ENCODE measurements at regions not wholly inside any gene's neighbourhood (a gene's known extent, or its start where the extent isn't known, plus 50 kb on each side); places are given as distances from the start of the nearest gene placed in this dataset.

- no peak overlapping the region for H3K4me3 ChIP-seq (replicated peaks in 1 of 2; ENCODE audit: low read depth in 2 of 2, low read length in 2 of 2)
- DNase-seq (ENCODE audit: low read depth in 2 of 2): peak in 1 of 2 donors; percentile 34
- no peak for TF ChIP-seq CTCF (IDR thresholded peaks at IDR 0.05; ENCODE audit: low read depth, low read length)
Measured at GRCh38 chr7:81648716-81649115, 121.1 kb downstream of the HGF start.

GRCh38 chr7:81645435-81645834 lies 124.4 kb downstream of the HGF start:
- TF ChIP-seq CTCF (IDR thresholded peaks at IDR 0.05; ENCODE audit: low read depth, low read length): no peak
- H3K4me3 ChIP-seq (replicated peaks in 1 of 2; ENCODE audit: low read depth in 2 of 2, low read length in 2 of 2): no peak overlapping the region
- no peak for DNase-seq (ENCODE audit: low read depth in 2 of 2)

- H3K4me3 ChIP-seq (replicated peaks in 1 of 2; ENCODE audit: low read depth in 2 of 2, low read length in 2 of 2): no peak overlapping the region
- TF ChIP-seq CTCF (IDR thresholded peaks at IDR 0.05; ENCODE audit: low read depth, low read length): no peak
- DNase-seq (ENCODE audit: low read depth in 2 of 2): no peak
Measured at GRCh38 chr7:81641873-81642272, 128.0 kb downstream of the HGF start.

GRCh38 chr7:81638198-81638597 lies 131.6 kb downstream of the HGF start:
- no peak for TF ChIP-seq CTCF (IDR thresholded peaks at IDR 0.05; ENCODE audit: low read depth, low read length)
- no peak overlapping the region for H3K4me3 ChIP-seq (replicated peaks in 1 of 2; ENCODE audit: low read depth in 2 of 2, low read length in 2 of 2)
- DNase-seq (ENCODE audit: low read depth in 2 of 2): peak; percentile 89 to 95

GRCh38 chr7:81637534-81637933 lies 132.3 kb downstream of the HGF start:
- H3K4me3 ChIP-seq (replicated peaks in 1 of 2; ENCODE audit: low read depth in 2 of 2, low read length in 2 of 2): no peak overlapping the region
- no peak for DNase-seq (ENCODE audit: low read depth in 2 of 2)
- TF ChIP-seq CTCF (IDR thresholded peaks at IDR 0.05; ENCODE audit: low read depth, low read length): no peak

GRCh38 chr7:81632418-81632817 lies 137.4 kb downstream of the HGF start:
- peak in 1 of 2 donors; percentile 71 for DNase-seq (ENCODE audit: low read depth in 2 of 2)
- TF ChIP-seq CTCF (IDR thresholded peaks at IDR 0.05; ENCODE audit: low read depth, low read length): no peak

DNA sequence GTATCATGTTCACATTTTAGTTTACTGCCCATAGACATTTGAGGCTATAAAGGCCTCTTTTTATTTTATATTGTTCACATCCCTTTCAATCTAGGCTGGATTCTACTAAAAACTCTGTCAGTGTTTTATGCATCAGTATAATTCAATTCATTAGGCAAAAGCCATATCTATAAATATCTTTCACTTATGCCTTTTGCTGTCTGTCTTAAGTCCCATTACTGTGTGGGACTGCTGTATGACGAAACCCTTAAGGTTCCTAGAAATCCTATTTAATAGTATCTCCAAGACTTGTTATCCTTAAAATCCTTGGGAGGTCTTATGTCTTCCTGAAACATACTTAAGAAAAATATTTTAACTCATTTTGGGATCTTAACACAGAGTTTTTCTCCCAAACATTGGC lies 139.2 kb downstream of the HGF start:
- no peak overlapping the region for H3K4me3 ChIP-seq (replicated peaks in 1 of 2; ENCODE audit: low read depth in 2 of 2, low read length in 2 of 2)
- DNase-seq (ENCODE audit: low read depth in 2 of 2): no peak
- no peak for TF ChIP-seq CTCF (IDR thresholded peaks at IDR 0.05; ENCODE audit: low read depth, low read length)

More at GRCh38 chr7:81632418-81632817, 137.4 kb downstream of the HGF start:
- H3K4me3 ChIP-seq (replicated peaks in 1 of 2; ENCODE audit: low read depth in 2 of 2, low read length in 2 of 2): no peak overlapping the region

Data from cardiac fibroblast (primary cell).